Renal cortex interstitium (tissue), 11 donors: ENCODE measurements at regions not wholly inside any gene's neighbourhood (a gene's known extent, or its start where the extent isn't known, plus 50 kb on each side); places are given as distances from the start of the nearest gene placed in this dataset.
A peak's percentile ranks its signal among the peaks of the same experiment; 100 is the strongest.
"Not testable (repeated sequence)": the region's sequence is repeated elsewhere in the genome, so short reads cannot be mapped to it uniquely, and the experiment has no call there.

Experiments
- DNase-seq, 11 donors: peaks; one replicate each; pipeline ENCODE4 v3.0.0-alpha.2; 2013; ENCODE audit warnings: low read depth in 9 of 11, low spot score in 4 of 11; ENCODE audit errors: extremely low read depth in 1 of 11

DNA sequence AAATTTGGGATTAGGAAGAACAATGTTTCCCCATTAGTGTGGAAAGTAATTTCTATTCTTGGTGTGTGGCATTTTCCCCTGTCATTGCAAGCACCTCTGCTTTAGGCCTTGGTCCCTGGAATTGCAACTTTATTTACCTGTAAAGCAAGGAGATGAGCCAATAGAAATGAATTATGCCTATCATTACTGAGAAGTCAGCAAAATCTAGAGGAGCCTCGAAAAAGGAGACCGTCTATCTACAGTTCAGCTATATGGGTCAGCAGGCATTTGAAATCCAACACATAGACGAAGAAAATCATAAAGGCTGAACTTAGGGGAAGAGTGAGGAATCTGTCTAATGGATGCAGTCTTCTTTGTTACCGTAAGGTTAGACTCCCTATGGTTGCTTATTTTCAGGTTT, 161.1 kb downstream of the CCDC71L start:
- DNase-seq, result no peak

DNA sequence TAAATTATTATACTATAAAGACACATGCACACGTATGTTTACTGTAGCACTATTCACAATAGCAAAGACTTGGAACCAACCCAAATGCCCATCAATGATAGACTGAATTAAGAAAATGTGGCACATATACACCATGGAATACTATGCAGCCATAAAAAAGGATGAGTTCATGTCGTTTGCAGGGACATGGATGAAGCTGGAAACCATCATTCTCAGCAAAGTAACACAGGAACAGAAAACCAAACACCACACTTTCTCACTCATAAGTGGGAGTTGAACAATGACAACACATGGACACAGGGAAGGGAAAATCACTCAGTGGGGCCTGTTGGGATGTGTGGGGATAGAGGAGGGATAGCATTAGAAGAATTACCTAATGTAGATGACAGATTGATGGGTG, 163.0 kb downstream of the CCDC71L start:
- DNase-seq, result not testable (repeated sequence)

DNA sequence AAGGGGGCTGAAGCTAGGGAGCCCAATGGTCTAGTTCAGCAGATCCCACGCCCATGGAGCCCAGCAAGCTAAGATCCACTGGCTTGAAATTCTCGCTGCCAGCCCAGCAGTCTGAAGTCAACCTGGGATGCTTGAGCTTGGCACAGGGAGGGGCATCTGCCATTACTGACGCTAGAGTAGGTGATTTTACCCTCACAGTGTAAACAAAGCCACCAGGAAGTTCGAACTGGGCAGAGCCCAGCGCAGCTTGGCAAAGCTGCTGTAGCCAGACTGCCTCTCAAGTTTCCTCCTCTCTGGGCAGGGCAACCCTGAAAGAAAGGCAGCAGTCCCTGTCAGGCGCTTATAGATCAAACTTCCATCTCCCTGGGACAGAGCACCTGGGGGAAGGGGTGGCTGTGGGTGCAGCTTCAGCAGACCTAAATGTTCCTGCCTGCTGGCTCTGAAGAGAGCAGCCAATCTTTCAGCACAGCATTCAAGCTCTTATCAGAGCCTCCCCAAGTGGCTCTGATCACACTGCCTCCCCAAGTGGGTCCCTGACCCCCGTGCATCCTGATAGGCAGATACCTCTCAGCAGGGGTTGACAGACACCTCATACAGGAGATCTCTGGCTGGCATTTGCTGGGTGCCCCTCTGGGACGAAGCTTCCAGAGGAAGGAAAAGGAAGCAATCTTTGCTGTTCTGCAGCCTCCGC, 167.8 kb downstream of the CCDC71L start:
- no peak for DNase-seq

DNA sequence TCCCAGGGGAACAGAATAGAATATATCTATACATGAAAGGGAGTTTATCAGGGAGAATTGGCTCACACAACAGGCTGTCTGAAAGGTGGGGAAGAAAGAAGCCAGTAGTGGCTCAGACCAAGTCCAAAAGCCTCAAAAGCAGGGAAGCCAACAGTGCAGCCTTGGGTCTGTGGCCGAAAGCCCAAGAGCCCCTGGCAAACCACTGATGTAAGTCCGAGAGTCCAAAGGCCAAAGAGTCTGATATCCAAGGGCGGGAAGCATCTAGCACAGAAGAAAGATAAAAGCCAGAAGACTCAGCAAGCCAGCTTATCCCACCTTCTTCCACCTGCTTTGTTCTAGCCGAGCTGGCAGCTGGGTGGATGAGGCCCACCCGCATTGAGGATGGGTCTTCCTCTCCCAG, 172.5 kb downstream of the CCDC71L start:
- no peak for DNase-seq

DNA sequence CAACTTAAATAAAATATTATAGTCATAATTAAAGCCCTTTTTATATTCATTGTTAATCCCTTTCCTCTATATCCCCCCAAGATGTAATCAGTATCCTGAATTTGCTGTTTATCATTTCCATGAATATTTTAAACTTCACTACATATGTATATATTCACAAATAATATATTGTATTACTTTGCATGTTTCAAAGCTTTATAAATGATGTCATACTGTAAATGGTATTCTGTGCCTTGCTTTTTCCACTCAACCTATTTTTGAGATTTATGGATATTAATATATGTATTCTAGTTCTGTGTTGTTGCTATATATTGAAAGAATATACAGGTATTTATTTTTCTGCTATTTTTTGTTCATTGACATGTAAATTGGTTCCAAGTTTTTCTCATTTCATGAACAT, 173.1 kb downstream of the CCDC71L start:
- DNase-seq, result no peak

DNA sequence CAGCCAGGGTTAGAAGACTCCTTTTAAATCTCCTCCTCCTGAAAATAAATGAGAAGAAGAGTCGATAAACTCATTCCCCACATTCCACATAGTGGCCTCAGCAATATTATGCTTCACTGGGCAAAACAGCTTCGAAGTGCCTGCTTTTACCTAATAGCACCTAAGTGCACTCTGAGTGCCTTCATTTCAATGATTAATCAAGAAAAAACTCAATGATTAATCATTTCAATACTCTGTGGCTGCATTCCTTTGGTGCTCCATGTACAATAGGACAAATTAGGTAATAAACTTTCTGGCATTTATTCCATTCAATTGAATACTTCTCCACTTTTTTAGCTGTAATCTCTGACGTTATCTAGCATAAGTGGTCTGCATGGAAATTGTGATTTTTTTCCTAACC, 174.6 kb downstream of the CCDC71L start:
- DNase-seq, result peak in 4 of 11 donors; percentile 12 to 52 (median 26)

DNA sequence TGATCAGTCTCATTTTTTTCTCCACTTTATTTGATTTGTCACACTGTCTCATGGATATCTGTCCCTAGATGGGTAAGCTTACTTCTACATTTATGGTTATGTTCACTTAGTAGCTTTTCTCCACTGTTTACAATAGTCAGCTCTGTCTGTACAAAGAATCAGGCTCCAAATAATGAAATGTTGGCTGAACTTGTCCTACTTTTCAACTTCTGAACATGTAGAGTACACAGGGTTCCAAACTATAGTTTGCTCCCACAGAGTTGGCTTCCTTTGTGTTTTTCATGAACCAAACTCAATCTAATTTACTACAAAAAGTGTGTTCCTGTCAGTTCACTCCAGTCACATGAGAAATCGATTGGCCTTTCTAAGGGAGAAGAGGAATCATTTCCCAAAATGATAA, 175.0 kb downstream of the CCDC71L start:
- no peak for DNase-seq

DNA sequence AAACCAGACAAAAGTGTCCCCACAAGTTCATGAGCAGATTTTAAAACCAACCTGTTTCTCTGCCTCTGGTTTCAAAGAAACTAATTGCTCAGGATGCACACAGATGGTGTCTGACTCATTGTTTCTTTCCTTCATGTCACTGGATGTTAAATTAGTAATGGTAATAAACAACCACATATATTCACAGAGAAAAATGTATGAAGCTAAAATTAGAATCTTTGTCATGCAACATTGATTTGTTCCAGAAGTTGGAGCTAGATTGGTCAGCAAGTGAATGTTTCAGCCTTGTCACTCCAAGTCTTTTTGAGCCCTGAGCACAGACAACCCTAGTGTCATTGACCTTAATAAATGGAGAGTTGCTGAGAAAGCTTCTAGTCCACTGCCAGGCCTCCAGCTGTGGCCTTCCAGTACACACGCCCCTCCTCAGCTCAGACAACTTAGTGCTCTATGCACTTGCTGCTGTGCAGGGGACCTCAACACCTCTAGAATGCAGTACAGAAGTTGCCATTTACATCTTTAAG, 175.9 kb downstream of the CCDC71L start:
- no peak for DNase-seq

DNA sequence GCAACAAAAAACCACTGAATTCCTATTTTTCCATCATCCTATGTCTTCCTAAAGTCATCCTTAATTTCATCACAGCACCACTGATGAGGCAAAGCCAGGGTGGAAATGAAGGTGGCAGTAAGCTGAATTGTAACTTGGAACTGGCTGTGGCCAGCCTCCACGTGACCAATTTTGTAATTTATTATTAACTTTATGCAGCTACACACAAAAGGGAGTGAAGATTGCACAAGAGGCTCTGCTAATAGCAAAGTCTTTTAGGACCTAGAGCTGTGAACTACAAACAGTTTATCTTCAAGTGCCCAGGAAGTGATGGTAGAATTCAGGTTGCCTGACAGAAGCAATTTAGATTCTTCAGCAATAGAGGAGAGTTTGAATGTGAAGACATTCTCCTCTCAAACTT, 176.4 kb downstream of the CCDC71L start:
- DNase-seq, result peak in 4 of 11 donors; percentile 6 to 38 (median 20)

DNA sequence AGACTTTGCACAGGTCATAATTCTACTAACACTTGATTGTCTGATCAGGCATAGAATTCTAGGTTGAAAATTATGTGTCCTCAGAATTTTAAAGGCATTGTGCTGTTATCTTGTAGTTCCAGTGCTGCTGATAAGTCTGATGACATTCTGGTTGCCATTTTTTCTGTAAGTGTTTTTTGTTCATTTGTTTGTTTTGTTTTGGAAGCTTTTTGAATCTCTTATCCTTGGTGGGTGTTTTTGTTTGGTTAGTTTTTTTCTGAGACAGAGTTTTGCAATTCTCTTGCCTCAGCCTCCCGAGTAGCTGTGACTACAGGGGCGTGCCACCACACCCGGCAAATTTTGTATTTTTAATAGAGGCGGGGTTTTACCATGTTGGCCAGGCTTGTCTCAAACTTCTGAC, 178.9 kb downstream of the CCDC71L start:
- no peak for DNase-seq

DNA sequence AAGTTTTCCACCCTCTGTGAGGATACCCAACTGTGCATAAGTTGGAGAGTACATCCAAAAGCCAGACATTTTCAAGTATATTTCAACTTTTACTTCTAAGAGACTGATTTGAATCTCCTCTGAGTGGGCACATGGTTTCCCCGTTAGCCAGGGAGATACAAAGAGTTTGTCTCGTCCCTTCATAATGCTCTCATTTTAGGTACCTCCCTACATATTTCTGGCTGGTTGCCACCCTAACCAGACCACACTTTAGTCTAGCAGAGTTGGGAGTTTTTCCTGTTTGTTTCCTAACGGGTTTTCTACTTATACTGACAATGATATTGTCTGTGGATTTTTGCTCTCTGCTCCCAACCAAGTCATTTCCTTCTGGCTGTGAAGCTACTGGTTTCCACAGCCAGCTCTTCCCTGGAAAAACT, 180.3 kb downstream of the CCDC71L start:
- no peak for DNase-seq

DNA sequence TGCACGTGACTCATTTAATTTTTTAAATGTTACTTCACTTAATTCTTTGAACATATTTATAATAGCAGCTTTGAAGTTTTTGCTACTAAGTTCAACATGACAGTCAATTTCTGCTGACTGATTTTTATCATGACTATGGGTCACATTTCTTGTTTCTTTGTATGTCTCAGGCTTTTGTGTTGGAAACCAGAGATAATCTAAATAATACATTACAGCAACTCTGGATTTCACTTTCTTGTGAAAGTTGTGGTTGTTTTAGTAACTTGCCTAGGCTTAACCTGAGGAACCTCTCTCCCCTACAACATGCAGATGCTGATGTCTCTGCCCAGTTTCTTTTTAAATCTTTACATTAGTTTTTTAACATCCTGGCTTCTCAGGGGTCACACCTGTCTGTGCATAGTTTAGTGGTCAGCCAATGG, 180.8 kb downstream of the CCDC71L start:
- DNase-seq, result no peak

DNA sequence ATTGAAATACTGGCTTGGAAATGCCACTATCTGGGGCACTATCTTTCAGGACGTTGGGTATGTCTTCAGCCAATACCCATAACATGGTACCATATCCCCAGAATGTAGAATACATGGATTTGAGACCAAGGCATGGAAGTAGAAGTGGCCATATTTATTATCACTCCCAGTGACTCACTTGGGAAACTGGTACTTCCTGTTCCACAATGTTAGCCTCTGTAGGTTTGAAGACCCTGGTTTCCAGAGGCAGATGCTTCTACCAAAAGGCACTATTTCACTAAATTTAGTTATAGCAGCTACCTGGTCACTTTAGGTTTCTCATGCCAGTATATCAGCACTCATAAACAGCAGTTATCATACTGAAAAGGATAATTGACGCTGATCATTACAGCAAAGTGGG, 184.2 kb downstream of the CCDC71L start:
- no peak for DNase-seq

DNA sequence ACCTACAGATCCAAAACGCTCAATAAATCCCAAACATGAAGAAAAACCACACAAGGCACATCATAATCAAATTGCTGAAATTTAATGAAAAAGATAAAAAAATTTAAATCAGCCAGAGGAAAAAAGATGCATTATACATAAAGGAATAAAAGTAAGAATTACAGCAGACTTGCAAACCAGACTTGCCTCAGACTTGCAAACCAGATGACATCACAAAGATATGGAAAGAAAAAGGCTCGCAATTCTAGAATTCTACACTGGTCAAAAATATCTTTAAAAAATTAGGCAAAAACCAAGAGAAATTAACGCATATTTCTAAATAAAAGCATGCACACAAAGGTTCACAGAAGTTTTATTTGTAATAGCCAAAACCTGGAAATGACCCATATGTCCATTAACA, 188.0 kb upstream of the NAMPT start:
- DNase-seq, result no peak

DNA sequence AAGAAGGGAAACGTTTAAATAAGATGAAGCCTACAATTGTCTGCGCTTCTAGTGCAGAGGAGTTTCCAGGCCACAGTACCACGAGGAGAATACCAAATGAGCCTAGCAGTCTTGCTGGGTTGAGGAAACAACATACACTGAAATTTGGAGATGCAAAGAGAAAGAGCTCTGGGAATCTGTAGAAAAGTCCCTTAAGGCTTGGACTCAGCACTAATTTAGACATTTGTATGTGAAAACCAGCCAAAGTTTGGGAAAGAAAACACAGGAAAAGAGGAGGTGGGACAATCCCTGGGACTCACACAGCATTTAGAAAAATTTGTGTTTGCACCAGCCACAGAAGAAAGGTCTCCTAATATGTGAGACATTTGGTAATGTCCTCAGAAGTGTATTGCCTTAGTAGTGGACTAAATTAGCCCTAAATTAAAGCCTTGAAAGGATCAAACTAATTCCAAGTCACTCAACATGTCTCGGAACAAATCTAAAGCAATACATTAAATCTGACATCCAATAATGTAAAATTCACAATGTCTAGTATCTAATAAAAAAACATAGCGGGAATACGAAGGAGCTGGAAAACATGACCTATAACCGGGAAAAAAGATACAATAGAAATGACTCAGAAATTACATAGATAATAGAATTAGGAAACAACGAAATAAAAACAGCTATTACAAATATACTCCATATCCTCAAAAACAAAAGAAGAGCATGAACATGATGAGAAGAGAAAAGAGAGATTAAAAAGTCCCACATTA, 187.1 kb upstream of the NAMPT start:
- DNase-seq, result no peak

DNA sequence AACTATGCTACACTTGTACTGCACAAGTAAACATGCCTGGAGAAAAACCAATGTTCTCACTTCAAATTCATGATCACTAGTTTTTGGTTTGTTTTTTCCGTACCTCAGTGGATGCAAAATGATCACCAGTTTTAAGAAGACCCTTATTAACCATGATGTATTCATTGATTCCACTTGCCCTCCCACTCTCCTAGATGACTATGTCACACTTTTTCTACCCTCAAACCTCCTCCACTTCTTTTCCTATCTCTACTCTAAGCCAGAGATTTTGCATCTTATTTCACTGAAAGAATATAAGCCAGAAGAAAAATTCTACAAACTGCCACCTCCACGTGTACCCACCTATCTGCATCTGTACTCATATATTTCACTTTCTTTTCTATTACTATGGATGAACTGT, 186.2 kb upstream of the NAMPT start:
- no peak for DNase-seq

DNA sequence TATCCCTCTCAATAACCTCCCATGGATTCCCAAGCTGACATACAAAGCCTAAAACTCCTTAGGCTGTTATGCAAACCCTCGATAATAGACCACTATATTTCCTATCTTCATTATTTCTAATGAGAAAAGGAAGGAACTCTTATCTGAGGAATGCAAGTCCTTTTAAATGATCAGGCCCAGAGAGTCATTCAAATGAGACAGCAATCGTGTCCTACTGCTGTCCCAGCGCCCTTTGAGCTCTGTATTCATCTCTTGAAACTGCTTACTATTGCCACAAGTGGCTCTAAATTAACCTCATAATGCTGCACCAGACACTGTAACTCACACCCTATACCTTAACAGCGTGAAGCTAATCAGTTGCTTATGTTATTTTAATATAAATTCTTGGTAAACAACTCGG, 182.1 kb upstream of the NAMPT start:
- no peak for DNase-seq

DNA sequence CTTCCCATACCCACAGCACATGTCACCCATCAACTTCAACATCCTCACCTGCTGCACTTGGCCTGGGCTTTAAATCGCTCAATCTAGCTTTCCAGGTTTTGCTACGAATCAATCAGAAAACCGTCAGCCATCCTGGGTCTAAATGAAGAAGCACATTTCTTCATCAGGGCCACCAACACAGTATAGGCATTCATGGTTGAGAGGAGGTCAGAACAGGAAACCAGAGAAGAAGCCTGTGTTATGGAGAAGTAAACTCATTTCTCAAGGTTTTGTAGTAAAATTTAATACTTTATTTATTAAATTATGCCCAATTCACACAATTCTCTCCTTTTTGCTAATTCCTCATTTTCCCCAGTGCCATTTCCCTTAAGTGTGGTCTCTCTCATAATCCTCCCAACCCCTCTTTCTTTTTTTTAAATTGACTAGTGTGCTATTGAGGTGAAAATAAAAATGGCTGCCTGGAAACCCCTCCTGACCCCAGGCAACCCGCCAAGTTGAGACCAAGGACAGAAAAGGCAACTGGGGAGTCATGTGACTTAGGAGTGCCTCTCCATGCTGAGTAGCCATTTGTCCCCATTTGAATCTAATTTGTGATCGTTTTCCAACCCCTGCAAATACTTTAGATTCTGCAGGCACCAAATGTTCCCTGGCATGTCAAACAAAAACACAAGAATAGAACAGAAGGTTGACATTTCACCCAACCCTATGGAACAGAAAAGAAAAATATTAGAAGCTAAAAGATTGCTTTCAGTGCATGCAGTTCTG, 181.1 kb upstream of the NAMPT start:
- no peak for DNase-seq

DNA sequence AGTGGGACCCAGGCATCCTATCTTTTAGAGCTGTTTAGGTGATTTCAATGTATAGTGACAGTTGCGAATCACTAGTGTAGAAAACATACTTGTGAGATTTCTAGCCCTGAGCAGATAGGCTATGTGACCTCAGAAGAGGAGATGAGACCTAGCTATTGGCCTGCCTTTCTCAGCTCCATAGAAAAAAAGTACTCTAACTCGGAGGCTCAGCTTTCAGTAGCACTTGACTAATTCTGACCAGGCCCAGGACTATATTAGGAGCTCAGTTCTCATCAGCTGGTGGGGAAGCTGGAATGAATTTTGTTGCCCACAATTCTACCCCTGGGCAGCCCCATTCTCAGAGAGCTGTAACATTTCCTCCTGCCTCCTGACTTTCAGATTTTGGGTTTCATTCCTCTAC, 179.9 kb upstream of the NAMPT start:
- DNase-seq, result no peak
